ENCODE measurements at regions not wholly inside any gene's neighbourhood (a gene's known extent, or its start where the extent isn't known, plus 50 kb on each side); places are given as distances from the start of the nearest gene placed in this dataset.

- H3K4me3 Mint-ChIP-seq: no peak overlapping the region
- ChIA-PET POLR2A (no interaction called here), CTCF (no interaction called here)
- no peaks in the 10 kb centered on the region for H3K36me3 Mint-ChIP-seq (ENCODE audit: low read depth)
- H3K27me3 Mint-ChIP-seq: no peaks in the 10 kb centered on the region
- no peak overlapping the region for H3K27ac Mint-ChIP-seq
- DNase-seq (no peak), ATAC-seq (ENCODE audit: low read depth) (no peak)
- no peak for TF ChIP-seq CTCF (IDR thresholded peaks at IDR 0.05)
- intact Hi-C loops (cut with micrococcal nuclease): no loop called here
- no peaks in the 10 kb centered on the region for H3K9me3 Mint-ChIP-seq
- H3K4me1 Mint-ChIP-seq: no peaks in the 10 kb centered on the region
These were observed 1405.9 kb upstream of the ALCAM start for GRCh38 chr3:103960819-103961218.

- H3K36me3 Mint-ChIP-seq (ENCODE audit: low read depth): no peaks in the 10 kb centered on the region
- H3K9me3 Mint-ChIP-seq: no peaks in the 10 kb centered on the region
- intact Hi-C loops (cut with micrococcal nuclease): no loop called here
- H3K4me3 Mint-ChIP-seq: no peak overlapping the region
- H3K27ac Mint-ChIP-seq: no peak overlapping the region
- H3K4me1 Mint-ChIP-seq: no peaks in the 10 kb centered on the region
- no peaks in the 10 kb centered on the region for H3K27me3 Mint-ChIP-seq
- CTCF ChIA-PET: no interaction called here
- TF ChIP-seq CTCF (IDR thresholded peaks at IDR 0.05): no peak
- ATAC-seq (ENCODE audit: low read depth): no peak
- POLR2A ChIA-PET: no interaction called here
- no peak for DNase-seq
These were observed 1403.1 kb upstream of the ALCAM start for GRCh38 chr3:103963599-103963998.

- Mint-ChIP-seq H3K36me3 (ENCODE audit: low read depth) (no peaks in the 10 kb centered on the region), H3K27me3 (no peaks in the 10 kb centered on the region), H3K4me3 (no peak overlapping the region), H3K9me3 (no peaks in the 10 kb centered on the region), H3K27ac (no peak overlapping the region), H3K4me1 (no peaks in the 10 kb centered on the region)
- CTCF ChIA-PET: no interaction called here
- TF ChIP-seq CTCF (IDR thresholded peaks at IDR 0.05): no peak
- POLR2A ChIA-PET: no interaction called here
- ATAC-seq (ENCODE audit: low read depth): no peak
- intact Hi-C loops (cut with micrococcal nuclease): no loop called here
- no peak for DNase-seq
These were observed 1400.9 kb upstream of the ALCAM start for GRCh38 chr3:103965764-103966163.

GRCh38 chr3:103966749-103967148 is 1400.0 kb upstream of the ALCAM start:
- intact Hi-C loops (cut with micrococcal nuclease): no loop called here
- no peaks in the 10 kb centered on the region for H3K36me3 Mint-ChIP-seq (ENCODE audit: low read depth)

GRCh38 chr3:103968131-103968530 is 1398.6 kb upstream of the ALCAM start:
- DNase-seq (no peak), ATAC-seq (ENCODE audit: low read depth) (no peak)
- Mint-ChIP-seq H3K9me3 (peaks cover 2% of the 10 kb centered on the region), H3K4me3 (no peak overlapping the region), H3K36me3 (ENCODE audit: low read depth) (no peaks in the 10 kb centered on the region), H3K27ac (no peak overlapping the region), H3K4me1 (no peaks in the 10 kb centered on the region), H3K27me3 (no peaks in the 10 kb centered on the region)
- TF ChIP-seq CTCF (IDR thresholded peaks at IDR 0.05): no peak
- intact Hi-C loops (cut with micrococcal nuclease): no loop called here
- ChIA-PET POLR2A (no interaction called here), CTCF (no interaction called here)

More at GRCh38 chr3:103966749-103967148, 1400.0 kb upstream of the ALCAM start:
- ChIA-PET POLR2A (no interaction called here), CTCF (no interaction called here)
- no peaks in the 10 kb centered on the region for H3K4me1 Mint-ChIP-seq
- no peak for TF ChIP-seq CTCF (IDR thresholded peaks at IDR 0.05)
- H3K27me3 Mint-ChIP-seq: no peaks in the 10 kb centered on the region
- H3K27ac Mint-ChIP-seq: no peak overlapping the region
- ATAC-seq (ENCODE audit: low read depth) (no peak), DNase-seq (no peak)
- no peaks in the 10 kb centered on the region for H3K9me3 Mint-ChIP-seq
- no peak overlapping the region for H3K4me3 Mint-ChIP-seq
